Thymus (tissue), 11 donors: ENCODE measurements at regions not wholly inside any gene's neighbourhood (a gene's known extent, or its start where the extent isn't known, plus 50 kb on each side); places are given as distances from the start of the nearest gene placed in this dataset.
A peak's percentile ranks its signal among the peaks of the same experiment; 100 is the strongest.

Experiments
- DNase-seq, 9 donors: peaks; one replicate each; pipeline ENCODE4 v3.0.0-alpha.2; 2013; ENCODE audit warnings: low spot score in 9 of 9, low read depth in 6 of 9, missing footprints in 1 of 9
- H3K27ac ChIP-seq, 2 donors: one replicate each; pipeline ENCODE4 v1.5.1; 2013; ENCODE audit warnings: control low read depth in 1 of 2, low read depth in 1 of 2, low read length in 1 of 2, mild to moderate bottlenecking in 1 of 2, moderate library complexity in 1 of 2
- H3K27me3 ChIP-seq, 2 donors: one replicate each; pipeline ENCODE4 v1.5.1; 2013; ENCODE audit warnings: low read length in 1 of 2; ENCODE audit not compliant: control insufficient read depth in 2 of 2, insufficient read depth in 1 of 2
- H3K36me3 ChIP-seq, 2 donors: one replicate each; pipeline ENCODE4 v1.5.1; 2013; ENCODE audit warnings: low read length in 1 of 2, mild to moderate bottlenecking in 1 of 2, moderate library complexity in 1 of 2; ENCODE audit not compliant: control insufficient read depth in 2 of 2, insufficient read depth in 2 of 2
- H3K4me1 ChIP-seq, 2 donors: one replicate each; pipeline ENCODE4 v1.5.1; 2013; ENCODE audit warnings: low read length in 2 of 2; ENCODE audit not compliant: control insufficient read depth in 2 of 2, insufficient read depth in 2 of 2
- H3K4me3 ChIP-seq, 2 donors: one replicate each; pipeline ENCODE4 v1.5.1; 2013; ENCODE audit warnings: low read length in 2 of 2, control low read depth in 1 of 2, mild to moderate bottlenecking in 1 of 2
- H3K9me3 ChIP-seq, 2 donors: one replicate each; pipeline ENCODE4 v1.5.1; 2013; ENCODE audit warnings: low read length in 1 of 2, mild to moderate bottlenecking in 1 of 2; ENCODE audit not compliant: control insufficient read depth in 2 of 2, insufficient read depth in 1 of 2
- WGBS: extraction: QIAGEN DNeasy Blood & Tissue Kit; methylation state at CpG from one replicate; pipeline ENCODE4 v1.1.7; 2013; 5-methylcytosine and 5-hydroxymethylcytosine counted together
- donor health status: healthy.

DNA sequence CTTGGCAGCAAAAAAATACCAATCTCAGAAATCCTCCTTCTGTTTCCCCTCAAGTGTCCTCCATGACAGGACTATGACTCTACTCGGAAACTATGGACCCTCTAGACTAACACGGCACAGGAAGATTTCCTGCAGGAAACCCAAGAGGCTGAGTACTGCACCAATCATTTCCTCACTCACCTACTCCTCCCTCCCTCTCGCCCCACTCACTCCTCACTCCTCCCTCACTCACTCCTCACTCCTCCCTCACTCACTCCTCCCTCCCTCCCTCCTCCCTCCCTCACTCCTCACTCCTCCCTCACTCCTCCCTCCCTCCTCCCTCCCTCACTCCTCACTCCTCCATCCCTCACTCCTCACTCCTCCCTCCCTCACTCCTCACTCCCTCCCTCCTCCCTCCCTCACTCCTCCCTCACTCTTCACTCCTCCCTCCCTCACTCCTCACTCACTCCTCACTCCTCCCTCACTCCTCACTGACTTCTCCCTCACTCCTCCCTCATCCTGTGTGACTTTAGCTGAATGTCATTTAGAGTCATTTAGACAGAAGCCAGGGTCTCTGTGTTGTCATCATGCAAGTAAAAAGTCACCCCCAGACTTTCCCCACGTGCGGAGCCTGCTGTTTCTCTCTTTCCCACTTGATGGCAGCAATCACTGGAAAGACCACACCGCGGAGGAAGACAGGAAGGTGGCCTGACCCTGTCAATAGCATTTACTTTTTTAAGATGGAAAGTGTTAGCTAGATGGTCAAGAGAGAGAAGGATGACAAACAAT lies 226.8 kb upstream of the PDE10A start:
- peak in 3 of 9 donors; percentile 9 to 51 (median 23) for DNase-seq
- Histone ChIP-seq H3K27me3 (peaks cover 0 to 3% of the 10 kb centered on the region in 2 donors), H3K27ac (no peak overlapping the region), H3K36me3 (no peaks in the 10 kb centered on the region), H3K9me3 (no peaks in the 10 kb centered on the region), H3K4me1 (no peaks in the 10 kb centered on the region), H3K4me3 (no peak overlapping the region)
- 12% methylated on average over 7 of the region's 7 CpGs for WGBS

DNA sequence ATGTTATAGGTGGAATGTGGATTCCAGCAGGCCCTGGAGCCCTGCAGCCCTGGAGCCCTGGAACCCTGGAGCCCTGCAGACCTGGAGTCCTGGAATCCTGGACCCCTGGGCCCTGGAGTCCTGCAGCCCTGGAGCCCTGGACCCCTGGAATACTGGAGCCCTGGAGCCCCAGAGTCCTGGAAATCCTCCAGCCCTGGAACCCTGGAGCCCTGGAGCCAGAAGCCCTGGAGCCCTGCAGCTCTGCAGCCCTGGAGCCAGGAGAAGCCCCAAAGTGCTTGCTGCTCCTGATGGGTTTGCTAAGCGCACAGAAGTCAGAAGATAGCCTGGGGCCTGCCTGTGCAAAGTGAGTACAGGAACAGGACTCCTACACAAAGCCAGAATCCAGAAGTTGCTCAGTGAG lies 223.1 kb upstream of the PDE10A start:
- WGBS = 98% methylated on average over 1 of the region's 1 CpG
- no peak for DNase-seq
- H3K27ac ChIP-seq = no peak overlapping the region
- peaks cover 0 to 3% of the 10 kb centered on the region in 2 donors for H3K27me3 ChIP-seq
- no peak overlapping the region for H3K4me3 ChIP-seq
- H3K4me1 ChIP-seq = no peaks in the 10 kb centered on the region
- H3K36me3 ChIP-seq = no peaks in the 10 kb centered on the region
- no peaks in the 10 kb centered on the region for H3K9me3 ChIP-seq

DNA sequence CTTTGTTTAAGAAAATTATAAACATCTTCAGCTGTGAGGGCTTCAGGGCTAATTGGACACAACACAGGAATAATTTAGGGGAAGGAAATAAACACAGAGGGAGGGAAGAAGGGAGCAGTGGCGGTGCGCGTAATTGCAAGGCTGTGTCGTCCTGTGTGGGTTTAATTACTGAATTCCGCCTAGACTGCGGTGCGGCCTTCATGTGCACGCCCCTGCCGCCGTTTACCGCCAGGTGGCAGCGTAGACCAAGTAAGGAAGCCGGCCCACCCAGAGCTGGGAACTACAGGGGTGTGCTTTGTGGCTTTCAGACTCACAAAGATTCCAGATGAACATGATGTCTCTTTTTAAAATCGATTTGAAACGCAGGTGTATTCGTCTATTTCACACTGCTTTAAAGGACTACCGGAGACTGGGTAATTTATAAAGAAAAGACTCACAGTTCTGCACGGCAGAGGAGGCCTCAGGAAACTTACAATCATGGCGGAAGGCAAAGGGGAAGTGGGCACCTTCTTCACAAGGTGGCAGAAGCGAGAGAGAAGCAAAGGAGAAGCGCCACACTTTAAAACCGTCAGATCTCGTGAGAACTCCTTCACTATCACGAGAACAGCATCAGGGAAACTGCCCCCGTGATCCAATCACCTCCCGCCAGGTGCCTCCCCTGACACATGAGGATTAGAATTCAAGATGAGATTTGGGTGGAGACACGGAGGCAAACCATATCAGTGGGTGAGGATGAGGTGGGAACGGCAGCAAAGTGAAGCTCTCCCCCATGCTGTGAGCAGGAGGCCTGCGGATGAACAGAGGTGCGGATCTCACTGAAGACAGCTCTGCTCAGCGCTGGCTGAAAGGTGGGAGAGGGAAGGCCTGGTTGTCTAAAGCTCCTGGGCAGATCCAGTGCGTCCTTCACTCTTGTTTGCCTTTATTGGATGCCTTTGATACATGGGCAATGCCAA lies 222.0 kb upstream of the PDE10A start:
- Histone ChIP-seq H3K36me3 (no peaks in the 10 kb centered on the region), H3K4me1 (no peaks in the 10 kb centered on the region), H3K9me3 (no peaks in the 10 kb centered on the region), H3K27ac (no peak overlapping the region), H3K4me3 (no peak overlapping the region), H3K27me3 (peaks cover 0 to 3% of the 10 kb centered on the region in 2 donors)
- peak; percentile 39 to 89 (median 65) for DNase-seq
- 30% methylated on average over 32 of the region's 32 CpGs for WGBS

DNA sequence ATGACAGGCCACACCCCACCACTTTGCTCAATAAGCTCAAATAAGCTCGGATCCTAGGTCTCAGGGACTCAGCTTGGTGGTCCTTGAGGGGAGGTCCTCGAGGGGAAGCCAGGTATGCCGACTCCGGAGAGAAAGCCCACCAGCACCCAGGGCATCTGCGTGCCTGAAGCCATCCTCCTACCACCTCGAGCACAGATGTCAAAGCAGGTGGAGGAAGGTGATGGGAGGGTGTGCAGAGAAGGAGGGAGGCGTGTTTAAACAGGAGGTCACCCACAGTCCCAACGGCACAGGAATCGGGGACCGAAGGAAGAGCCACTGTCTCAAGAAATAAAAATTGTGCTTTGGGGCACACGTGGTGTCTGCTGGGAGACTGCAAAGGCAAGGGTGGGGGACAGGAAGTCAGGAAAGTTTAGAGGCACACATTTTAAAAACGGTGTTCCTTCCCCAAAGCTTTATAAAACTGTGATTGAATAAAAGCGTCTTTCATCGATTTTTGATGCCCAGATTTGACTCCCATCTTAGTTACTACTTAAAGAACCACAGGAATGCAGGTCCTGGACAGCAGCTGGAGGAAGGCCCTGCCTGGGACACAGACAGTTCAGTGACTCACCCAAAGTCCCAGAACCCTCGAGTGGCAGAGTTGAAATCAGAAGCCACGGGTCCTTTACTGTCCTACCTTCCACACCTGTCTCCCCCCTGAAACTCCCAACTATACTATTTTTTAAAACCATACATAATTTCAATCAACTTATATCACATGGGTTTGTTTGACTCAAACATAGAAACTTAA lies 221.0 kb upstream of the PDE10A start:
- 87% methylated on average over 16 of the region's 16 CpGs for WGBS
- Histone ChIP-seq H3K4me1 (no peaks in the 10 kb centered on the region), H3K27me3 (peaks cover 0 to 3% of the 10 kb centered on the region in 2 donors), H3K27ac (no peak overlapping the region), H3K36me3 (no peaks in the 10 kb centered on the region), H3K9me3 (no peaks in the 10 kb centered on the region), H3K4me3 (no peak overlapping the region)
- DNase-seq = no peak

DNA sequence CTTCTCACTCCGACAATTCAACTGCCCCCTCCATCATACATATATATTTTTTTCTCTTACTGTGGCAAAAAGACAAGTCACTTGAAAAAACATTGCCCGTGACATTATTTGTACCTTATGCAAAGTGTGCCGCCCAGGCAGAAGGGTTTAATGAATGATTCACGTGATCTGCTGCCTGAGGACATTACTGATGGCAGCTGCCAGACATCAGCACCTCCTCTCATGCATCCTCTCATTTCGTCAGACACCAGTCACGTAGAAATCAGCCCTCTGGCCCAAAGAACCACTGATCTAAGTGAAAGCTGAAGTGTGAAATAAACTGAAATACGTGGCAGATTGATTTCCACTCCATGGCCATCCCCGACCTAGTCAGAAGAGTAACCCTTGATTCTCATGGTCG lies 218.8 kb upstream of the PDE10A start:
- H3K9me3 ChIP-seq = no peaks in the 10 kb centered on the region
- no peaks in the 10 kb centered on the region for H3K36me3 ChIP-seq
- peaks cover 0 to 3% of the 10 kb centered on the region in 2 donors for H3K27me3 ChIP-seq
- no peak overlapping the region for H3K27ac ChIP-seq
- H3K4me3 ChIP-seq = no peak overlapping the region
- DNase-seq = no peak
- 91% methylated on average over 9 of the region's 9 CpGs for WGBS
- H3K4me1 ChIP-seq = no peaks in the 10 kb centered on the region

DNA sequence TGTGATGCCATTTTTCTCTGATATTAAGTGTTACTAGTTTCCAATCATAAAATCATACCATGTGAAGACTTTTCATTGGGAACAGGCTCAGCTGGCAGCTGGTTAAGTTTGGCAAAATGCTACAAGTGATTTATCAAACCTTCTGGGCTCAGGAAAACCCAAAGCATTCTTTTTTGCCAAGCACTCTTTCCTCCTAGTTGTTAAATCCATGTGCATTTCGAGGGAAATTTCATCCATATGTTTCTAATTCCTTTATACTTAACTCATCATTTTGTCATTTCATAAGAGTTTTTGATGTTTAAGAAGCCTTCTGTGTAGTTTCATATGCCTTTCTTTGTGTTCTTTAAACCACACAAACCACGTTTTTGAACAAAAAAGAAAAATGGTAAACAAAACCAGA lies 217.6 kb upstream of the PDE10A start:
- no peaks in the 10 kb centered on the region for H3K9me3 ChIP-seq
- H3K4me1 ChIP-seq = no peaks in the 10 kb centered on the region
- H3K4me3 ChIP-seq = no peak overlapping the region
- peaks cover 2 to 3% of the 10 kb centered on the region in 2 donors for H3K27me3 ChIP-seq
- no peak for DNase-seq
- 43% methylated on average over 2 of the region's 2 CpGs for WGBS
- H3K36me3 ChIP-seq = no peaks in the 10 kb centered on the region
- H3K27ac ChIP-seq = no peak overlapping the region

DNA sequence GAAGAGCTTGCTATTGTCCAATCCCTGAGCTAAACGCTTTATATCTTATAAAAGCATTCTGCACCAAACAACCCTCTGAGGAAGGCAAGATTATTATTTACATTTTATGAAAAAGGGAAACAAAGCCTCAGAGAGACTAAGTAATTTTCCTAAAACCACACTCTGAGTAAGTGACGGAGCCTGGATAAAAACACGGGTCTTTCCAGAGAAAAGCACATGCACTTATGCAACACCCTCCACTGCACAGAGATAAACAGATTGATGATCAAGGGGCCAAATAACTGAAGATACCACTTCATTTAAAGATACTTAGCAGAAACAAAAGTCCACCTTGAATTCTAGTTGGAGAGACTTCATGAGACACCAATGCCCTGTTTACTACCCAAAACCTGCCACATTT lies 214.7 kb upstream of the PDE10A start:
- Histone ChIP-seq H3K4me3 (no peak overlapping the region), H3K9me3 (no peaks in the 10 kb centered on the region), H3K27me3 (peaks cover 0 to 2% of the 10 kb centered on the region in 2 donors), H3K4me1 (no peaks in the 10 kb centered on the region), H3K36me3 (no peaks in the 10 kb centered on the region), H3K27ac (no peak overlapping the region)
- 95% methylated on average over 3 of the region's 3 CpGs for WGBS
- no peak for DNase-seq

DNA sequence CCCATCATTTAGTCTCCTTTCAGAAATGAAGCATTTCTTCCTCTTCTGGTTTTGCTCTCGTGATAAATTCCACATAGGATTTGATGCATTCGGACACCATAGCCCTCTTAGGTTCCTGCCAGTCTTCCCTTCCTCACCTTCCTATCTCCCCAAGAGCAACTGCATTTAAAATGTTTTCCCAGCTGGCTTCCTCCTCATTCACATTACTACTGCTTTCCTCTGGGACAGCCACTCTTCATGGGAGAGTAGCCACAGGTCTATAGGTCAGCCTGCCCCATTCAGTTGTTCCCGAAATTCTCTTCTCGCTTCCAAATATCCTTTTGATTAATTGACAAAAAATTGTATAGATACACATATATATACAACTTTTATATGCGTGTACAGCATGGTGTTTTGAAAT lies 214.2 kb upstream of the PDE10A start:
- Histone ChIP-seq H3K4me1 (no peaks in the 10 kb centered on the region), H3K27me3 (peaks cover 0 to 2% of the 10 kb centered on the region in 2 donors), H3K27ac (no peak overlapping the region), H3K9me3 (no peaks in the 10 kb centered on the region), H3K36me3 (no peaks in the 10 kb centered on the region), H3K4me3 (no peak overlapping the region)
- DNase-seq = no peak
- 78% methylated on average over 5 of the region's 5 CpGs for WGBS
